MM.1S (cell line): ENCODE measurements at regions not wholly inside any gene's neighbourhood (a gene's known extent, or its start where the extent isn't known, plus 50 kb on each side); places are given as distances from the start of the nearest gene placed in this dataset.

Source experiments
- DNase-seq: peaks from one replicate; pipeline ENCODE4 v3.0.0-alpha.2; 2015
- H2AFZ ChIP-seq: fragments of 300-600 bp; sonication (generic); 2 replicates; pipeline ENCODE4 v1.6.0; 2016; ENCODE audit warnings: antibody characterized with exemption, low read length
- H3F3A ChIP-seq: fragments of 300-600 bp; sonication (generic); 2 replicates; pipeline ENCODE4 v1.6.1; 2016; ENCODE audit warnings: mild to moderate bottlenecking, antibody characterized with exemption, low read length, moderate library complexity, mixed read lengths; ENCODE audit not compliant: insufficient read depth
- H3K27ac ChIP-seq: fragments of 300-600 bp; sonication (generic); 2 replicates; pipeline ENCODE4 v1.5.1; 2016; ENCODE audit warnings: mild to moderate bottlenecking, low read length
- H3K27me3 ChIP-seq: fragments of 300-600 bp; sonication (generic); replicated peaks from 2 replicates; pipeline ENCODE4 v1.6.0; 2016; ENCODE audit warnings: low read length; ENCODE audit not compliant: insufficient read depth
- H3K36me3 ChIP-seq: fragments of 300-600 bp; sonication (generic); replicated peaks from 2 replicates; pipeline ENCODE4 v1.6.1; 2016; ENCODE audit warnings: mild to moderate bottlenecking, low read length, mixed read lengths; ENCODE audit not compliant: insufficient read depth
- H3K4me1 ChIP-seq: fragments of 300-600 bp; sonication (generic); 2 replicates; pipeline ENCODE4 v1.6.1; 2016; ENCODE audit warnings: low read length, mixed read lengths
- H3K4me2 ChIP-seq: fragments of 300-600 bp; sonication (generic); 2 replicates; pipeline ENCODE4 v1.6.0; 2016; ENCODE audit warnings: low read depth, low read length
- H3K4me3 ChIP-seq: fragments of 300-600 bp; sonication (generic); 2 replicates; pipeline ENCODE4 v1.5.1; 2016; ENCODE audit warnings: low read length, mixed read lengths
- H3K79me2 ChIP-seq: fragments of 300-600 bp; sonication (generic); 2 replicates; pipeline ENCODE4 v1.6.1; 2016; ENCODE audit warnings: mixed run types, low read length, mixed read lengths
- H3K9ac ChIP-seq: fragments of 300-600 bp; sonication (generic); 2 replicates; pipeline ENCODE4 v1.6.1; 2016; ENCODE audit warnings: low read length, mixed read lengths
- H3K9me2 ChIP-seq: fragments of 300-600 bp; sonication (generic); replicated peaks from 2 replicates; pipeline ENCODE4 v1.6.1; 2016; ENCODE audit warnings: mild to moderate bottlenecking, low read length, mixed read lengths; ENCODE audit not compliant: insufficient read depth
- H3K9me3 ChIP-seq: fragments of 300-600 bp; sonication (generic); replicated peaks from 2 replicates; pipeline ENCODE4 v1.6.1; 2016; ENCODE audit warnings: mild to moderate bottlenecking, low read length, mixed read lengths; ENCODE audit not compliant: insufficient read depth
- H4K20me1 ChIP-seq: fragments of 300-600 bp; sonication (generic); 2 replicates; pipeline ENCODE4 v1.6.1; 2016; ENCODE audit warnings: mild to moderate bottlenecking, low read length, moderate library complexity, mixed read lengths; ENCODE audit not compliant: insufficient read depth
- CTCF ChIP-seq: fragments of 300-600 bp; sonication (generic); IDR thresholded peaks from 2 replicates; pipeline ENCODE4 v1.5.1; 2016; ENCODE audit warnings: antibody characterized with exemption, low read length, mixed read lengths
- EZH2 ChIP-seq: fragments of 300-600 bp; sonication (generic); optimal IDR thresholded peaks from 2 replicates; pipeline ENCODE3; 2017; ENCODE audit warnings: low read depth, mild to moderate bottlenecking, antibody characterized with exemption, low read length, mixed read lengths
- EZH2phosphoT487 ChIP-seq: fragments of 300-600 bp; sonication (generic); IDR thresholded peaks from 2 replicates; pipeline ENCODE4 v1.6.1; 2018; ENCODE audit warnings: antibody characterized with exemption, low read length

- H3K27ac ChIP-seq, result no peak overlapping the region
- no peaks in the 10 kb centered on the region for H4K20me1 ChIP-seq
- DNase-seq, result no peak
- H3K4me2 ChIP-seq, result no peak overlapping the region
- H3K4me3 ChIP-seq, result no peak overlapping the region
- H3K36me3 ChIP-seq, result no peaks in the 10 kb centered on the region
- no peaks in the 10 kb centered on the region for H3F3A ChIP-seq
- no peak overlapping the region for H2AFZ ChIP-seq
- H3K4me1 ChIP-seq, result no peaks in the 10 kb centered on the region
- TF ChIP-seq EZH2, result no peak
- no peak for TF ChIP-seq EZH2phosphoT487
- TF ChIP-seq CTCF, result no peak
- H3K79me2 ChIP-seq, result no peaks in the 10 kb centered on the region
- H3K9ac ChIP-seq, result no peak overlapping the region
- no peaks in the 10 kb centered on the region for H3K9me3 ChIP-seq
- no peaks in the 10 kb centered on the region for H3K9me2 ChIP-seq
- H3K27me3 ChIP-seq, result no peaks in the 10 kb centered on the region
Observed at GRCh38 chr10:84826704-84827103, 498.3 kb downstream of the CCSER2 start.

GRCh38 chr10:84829131-84829530 is 500.7 kb downstream of the CCSER2 start:
- Histone ChIP-seq H3K4me3 (no peak overlapping the region), H3K27me3 (no peaks in the 10 kb centered on the region), H3K9ac (no peak overlapping the region), H3K36me3 (no peaks in the 10 kb centered on the region), H3F3A (no peaks in the 10 kb centered on the region), H3K4me1 (no peaks in the 10 kb centered on the region), H2AFZ (no peak overlapping the region), H3K79me2 (no peaks in the 10 kb centered on the region), H3K9me2 (no peaks in the 10 kb centered on the region), H3K9me3 (no peaks in the 10 kb centered on the region), H4K20me1 (no peaks in the 10 kb centered on the region), H3K27ac (no peak overlapping the region), H3K4me2 (no peak overlapping the region)
- no peak for TF ChIP-seq CTCF
- TF ChIP-seq EZH2phosphoT487, result no peak
- TF ChIP-seq EZH2, result no peak
- no peak for DNase-seq

GRCh38 chr10:84837041-84837812 is 508.8 kb downstream of the CCSER2 start:
- Histone ChIP-seq H3K36me3 (no peaks in the 10 kb centered on the region), H3K9me2 (no peaks in the 10 kb centered on the region), H2AFZ (no peak overlapping the region), H3F3A (no peaks in the 10 kb centered on the region), H3K9ac (no peak overlapping the region), H3K9me3 (no peaks in the 10 kb centered on the region), H3K27ac (no peak overlapping the region), H3K4me3 (no peak overlapping the region), H3K79me2 (no peaks in the 10 kb centered on the region), H3K4me1 (no peaks in the 10 kb centered on the region), H3K4me2 (no peak overlapping the region), H4K20me1 (no peaks in the 10 kb centered on the region), H3K27me3 (no peaks in the 10 kb centered on the region)
- no peak for TF ChIP-seq CTCF
- TF ChIP-seq EZH2phosphoT487, result no peak
- TF ChIP-seq EZH2, result no peak
- no peak for DNase-seq
